A549 (cell line): ENCODE measurements at regions not wholly inside any gene's neighbourhood (a gene's known extent, or its start where the extent isn't known, plus 50 kb on each side); places are given as distances from the start of the nearest gene placed in this dataset.

Experiments used
- CEBPB ChIP-seq, 2 experiments: fragments of >200 bp in 1 of 2; sonication (Bioruptor Twin) in 1 of 2; formaldehyde crosslinking in 1 of 2; IDR thresholded peaks; 2 replicates each; pipeline ENCODE4 v1.6.1; 2012 to 2016
- EP300 ChIP-seq, 2 experiments: fragments of >200 bp; sonication (Bioruptor Twin); formaldehyde crosslinking; IDR thresholded peaks; 2 replicates in 1 of 2; 3 replicates in 1 of 2; pipeline ENCODE4 v1.6.1; 2016 to 2017
- HOXB5 ChIP-seq: fragments of 250-450 bp; sonication (Bioruptor Pico); IDR thresholded peaks from 2 replicates; pipeline ENCODE4 v1.5.0; 2020; ENCODE audit warnings: mild to moderate bottlenecking, moderate library complexity
- KDM1A ChIP-seq: fragments of 200-600 bp; sonication (generic); IDR thresholded peaks from 2 replicates; pipeline ENCODE4 v1.6.1; 2016; ENCODE audit warnings: low read depth, mild to moderate bottlenecking
- NR3C1 ChIP-seq: fragments of >200 bp; sonication (Bioruptor Twin); formaldehyde crosslinking; IDR thresholded peaks from 3 replicates; pipeline ENCODE4 v1.6.1; 2017
- POLR2A ChIP-seq: IDR thresholded peaks from 2 replicates; pipeline ENCODE4 v1.6.1; 2012; ENCODE audit warnings: mild to moderate bottlenecking, low read length
- RAD21 ChIP-seq, 2 experiments: fragments of >200 bp in 1 of 2; sonication (Bioruptor Twin) in 1 of 2; formaldehyde crosslinking in 1 of 2; IDR thresholded peaks in 1 of 2; conservative IDR thresholded peaks in 1 of 2; 2 replicates in 1 of 2; 3 replicates in 1 of 2; pipeline ENCODE4 v1.6.1; 2012 to 2018; ENCODE audit warnings: inconsistent platforms in 1 of 2
- TF ChIP-seq, protein P1 (sequence below): fragments of >200 bp; sonication (Bioruptor Twin); formaldehyde crosslinking; IDR thresholded peaks from 3 replicates; pipeline ENCODE4 v1.5.1; 2016
- TF ChIP-seq, protein P2 (sequence below): fragments of 450-650 bp; IDR thresholded peaks from 2 replicates; pipeline ENCODE4 v1.6.1; 2014; ENCODE audit warnings: antibody characterized with exemption

GRCh38 chr15:85955501-85956391, 123.9 kb upstream of the AGBL1 start:
- no peak for TF ChIP-seq POLR2A
- no peak for TF ChIP-seq NR3C1
- no peak for TF ChIP-seq CEBPB (IDR thresholded peaks at IDR 0.05)
- TF ChIP-seq, protein P1, sequence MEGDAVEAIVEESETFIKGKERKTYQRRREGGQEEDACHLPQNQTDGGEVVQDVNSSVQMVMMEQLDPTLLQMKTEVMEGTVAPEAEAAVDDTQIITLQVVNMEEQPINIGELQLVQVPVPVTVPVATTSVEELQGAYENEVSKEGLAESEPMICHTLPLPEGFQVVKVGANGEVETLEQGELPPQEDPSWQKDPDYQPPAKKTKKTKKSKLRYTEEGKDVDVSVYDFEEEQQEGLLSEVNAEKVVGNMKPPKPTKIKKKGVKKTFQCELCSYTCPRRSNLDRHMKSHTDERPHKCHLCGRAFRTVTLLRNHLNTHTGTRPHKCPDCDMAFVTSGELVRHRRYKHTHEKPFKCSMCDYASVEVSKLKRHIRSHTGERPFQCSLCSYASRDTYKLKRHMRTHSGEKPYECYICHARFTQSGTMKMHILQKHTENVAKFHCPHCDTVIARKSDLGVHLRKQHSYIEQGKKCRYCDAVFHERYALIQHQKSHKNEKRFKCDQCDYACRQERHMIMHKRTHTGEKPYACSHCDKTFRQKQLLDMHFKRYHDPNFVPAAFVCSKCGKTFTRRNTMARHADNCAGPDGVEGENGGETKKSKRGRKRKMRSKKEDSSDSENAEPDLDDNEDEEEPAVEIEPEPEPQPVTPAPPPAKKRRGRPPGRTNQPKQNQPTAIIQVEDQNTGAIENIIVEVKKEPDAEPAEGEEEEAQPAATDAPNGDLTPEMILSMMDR, result no peak
- no peak for TF ChIP-seq KDM1A
- TF ChIP-seq, protein P2, sequence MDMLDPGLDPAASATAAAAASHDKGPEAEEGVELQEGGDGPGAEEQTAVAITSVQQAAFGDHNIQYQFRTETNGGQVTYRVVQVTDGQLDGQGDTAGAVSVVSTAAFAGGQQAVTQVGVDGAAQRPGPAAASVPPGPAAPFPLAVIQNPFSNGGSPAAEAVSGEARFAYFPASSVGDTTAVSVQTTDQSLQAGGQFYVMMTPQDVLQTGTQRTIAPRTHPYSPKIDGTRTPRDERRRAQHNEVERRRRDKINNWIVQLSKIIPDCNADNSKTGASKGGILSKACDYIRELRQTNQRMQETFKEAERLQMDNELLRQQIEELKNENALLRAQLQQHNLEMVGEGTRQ, result no peak
- TF ChIP-seq RAD21 (conservative IDR thresholded peaks at IDR 0.05 in 1 of 2, IDR thresholded peaks at IDR 0.05 in 1 of 2), result no peak
- no peak for TF ChIP-seq EP300 (IDR thresholded peaks at IDR 0.05)
- TF ChIP-seq HOXB5 (CRISPR knock-in tag), result no peak
